GM12878 (cell line): ENCODE measurements at regions not wholly inside any gene's neighbourhood (a gene's known extent, or its start where the extent isn't known, plus 50 kb on each side); places are given as distances from the start of the nearest gene placed in this dataset.

Experiments
- BACH1 ChIP-seq: fragments of 450-650 bp; IDR thresholded peaks from 2 replicates; pipeline ENCODE4 v1.6.1; 2017; ENCODE audit warnings: mild to moderate bottlenecking, borderline replicate concordance
- BCL11A ChIP-seq: IDR thresholded peaks from 2 replicates; pipeline ENCODE4 v1.6.1; 2011; ENCODE audit warnings: low read depth, low read length
- CBX5 ChIP-seq: sonication (generic); IDR thresholded peaks from 2 replicates; pipeline ENCODE4 v1.6.1; 2016; ENCODE audit warnings: low read depth, moderate library complexity, mild to moderate bottlenecking, inconsistent platforms
- FOXM1 ChIP-seq: IDR thresholded peaks from 2 replicates; pipeline ENCODE4 v1.6.1; 2012; ENCODE audit warnings: low read depth, mild to moderate bottlenecking, inconsistent platforms, low read length, moderate library complexity
- MYB ChIP-seq: fragments of 150-350 bp; IDR thresholded peaks from 2 replicates; pipeline ENCODE4 v1.6.1; 2014; ENCODE audit warnings: mild to moderate bottlenecking, low read depth, low read length, borderline replicate concordance
- REST ChIP-seq: IDR thresholded peaks from 2 replicates; pipeline ENCODE4 v1.6.1; 2012; ENCODE audit warnings: mild to moderate bottlenecking, low read depth, low read length
- TF ChIP-seq, protein P1 (sequence below): IDR thresholded peaks from 2 replicates; pipeline ENCODE4 v1.6.1; 2012; ENCODE audit warnings: improper control_type of control experiment, low read depth, low read length; ENCODE audit not compliant: insufficient replicate concordance

- TF ChIP-seq, protein P1, sequence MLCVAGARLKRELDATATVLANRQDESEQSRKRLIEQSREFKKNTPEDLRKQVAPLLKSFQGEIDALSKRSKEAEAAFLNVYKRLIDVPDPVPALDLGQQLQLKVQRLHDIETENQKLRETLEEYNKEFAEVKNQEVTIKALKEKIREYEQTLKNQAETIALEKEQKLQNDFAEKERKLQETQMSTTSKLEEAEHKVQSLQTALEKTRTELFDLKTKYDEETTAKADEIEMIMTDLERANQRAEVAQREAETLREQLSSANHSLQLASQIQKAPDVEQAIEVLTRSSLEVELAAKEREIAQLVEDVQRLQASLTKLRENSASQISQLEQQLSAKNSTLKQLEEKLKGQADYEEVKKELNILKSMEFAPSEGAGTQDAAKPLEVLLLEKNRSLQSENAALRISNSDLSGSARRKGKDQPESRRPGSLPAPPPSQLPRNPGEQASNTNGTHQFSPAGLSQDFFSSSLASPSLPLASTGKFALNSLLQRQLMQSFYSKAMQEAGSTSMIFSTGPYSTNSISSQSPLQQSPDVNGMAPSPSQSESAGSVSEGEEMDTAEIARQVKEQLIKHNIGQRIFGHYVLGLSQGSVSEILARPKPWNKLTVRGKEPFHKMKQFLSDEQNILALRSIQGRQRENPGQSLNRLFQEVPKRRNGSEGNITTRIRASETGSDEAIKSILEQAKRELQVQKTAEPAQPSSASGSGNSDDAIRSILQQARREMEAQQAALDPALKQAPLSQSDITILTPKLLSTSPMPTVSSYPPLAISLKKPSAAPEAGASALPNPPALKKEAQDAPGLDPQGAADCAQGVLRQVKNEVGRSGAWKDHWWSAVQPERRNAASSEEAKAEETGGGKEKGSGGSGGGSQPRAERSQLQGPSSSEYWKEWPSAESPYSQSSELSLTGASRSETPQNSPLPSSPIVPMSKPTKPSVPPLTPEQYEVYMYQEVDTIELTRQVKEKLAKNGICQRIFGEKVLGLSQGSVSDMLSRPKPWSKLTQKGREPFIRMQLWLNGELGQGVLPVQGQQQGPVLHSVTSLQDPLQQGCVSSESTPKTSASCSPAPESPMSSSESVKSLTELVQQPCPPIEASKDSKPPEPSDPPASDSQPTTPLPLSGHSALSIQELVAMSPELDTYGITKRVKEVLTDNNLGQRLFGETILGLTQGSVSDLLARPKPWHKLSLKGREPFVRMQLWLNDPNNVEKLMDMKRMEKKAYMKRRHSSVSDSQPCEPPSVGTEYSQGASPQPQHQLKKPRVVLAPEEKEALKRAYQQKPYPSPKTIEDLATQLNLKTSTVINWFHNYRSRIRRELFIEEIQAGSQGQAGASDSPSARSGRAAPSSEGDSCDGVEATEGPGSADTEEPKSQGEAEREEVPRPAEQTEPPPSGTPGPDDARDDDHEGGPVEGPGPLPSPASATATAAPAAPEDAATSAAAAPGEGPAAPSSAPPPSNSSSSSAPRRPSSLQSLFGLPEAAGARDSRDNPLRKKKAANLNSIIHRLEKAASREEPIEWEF, result no peak
- TF ChIP-seq FOXM1 (no peak), CBX5 (no peak), REST (no peak), BCL11A (no peak), BACH1 (no peak), MYB (no peak)
These were observed 1336.1 kb upstream of the CDH9 start (continued) for GRCh38 chr5:28374492-28374967.
